ENCODE measurements at regions not wholly inside any gene's neighbourhood (a gene's known extent, or its start where the extent isn't known, plus 50 kb on each side); places are given as distances from the start of the nearest gene placed in this dataset.

DNA sequence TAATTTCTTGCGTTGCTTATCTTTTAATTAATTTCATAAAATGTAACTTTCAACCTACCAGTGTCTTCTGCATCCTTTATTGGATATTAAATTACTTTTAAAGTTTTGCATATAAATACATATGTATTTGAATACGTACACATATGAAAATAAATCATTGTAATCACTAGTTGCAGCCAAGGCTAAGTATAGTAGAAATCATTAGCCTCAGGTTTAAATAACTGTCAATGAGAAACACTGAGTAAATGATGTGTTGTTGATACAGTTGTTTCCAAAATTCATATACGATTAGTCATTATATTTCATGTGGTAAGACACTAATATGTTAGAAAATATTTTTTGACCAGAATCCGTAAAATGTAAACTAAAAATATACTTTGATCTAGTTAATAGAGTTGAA, 1267.1 kb upstream of the PCDH20 start:
- H3K4me1 Mint-ChIP-seq: no peaks in the 10 kb centered on the region
- no peak overlapping the region for H3K27ac Mint-ChIP-seq
- no peaks in the 10 kb centered on the region for H3K36me3 Mint-ChIP-seq (ENCODE audit: low read depth)
- no peaks in the 10 kb centered on the region for H3K9me3 Mint-ChIP-seq
- TF ChIP-seq, protein P1, sequence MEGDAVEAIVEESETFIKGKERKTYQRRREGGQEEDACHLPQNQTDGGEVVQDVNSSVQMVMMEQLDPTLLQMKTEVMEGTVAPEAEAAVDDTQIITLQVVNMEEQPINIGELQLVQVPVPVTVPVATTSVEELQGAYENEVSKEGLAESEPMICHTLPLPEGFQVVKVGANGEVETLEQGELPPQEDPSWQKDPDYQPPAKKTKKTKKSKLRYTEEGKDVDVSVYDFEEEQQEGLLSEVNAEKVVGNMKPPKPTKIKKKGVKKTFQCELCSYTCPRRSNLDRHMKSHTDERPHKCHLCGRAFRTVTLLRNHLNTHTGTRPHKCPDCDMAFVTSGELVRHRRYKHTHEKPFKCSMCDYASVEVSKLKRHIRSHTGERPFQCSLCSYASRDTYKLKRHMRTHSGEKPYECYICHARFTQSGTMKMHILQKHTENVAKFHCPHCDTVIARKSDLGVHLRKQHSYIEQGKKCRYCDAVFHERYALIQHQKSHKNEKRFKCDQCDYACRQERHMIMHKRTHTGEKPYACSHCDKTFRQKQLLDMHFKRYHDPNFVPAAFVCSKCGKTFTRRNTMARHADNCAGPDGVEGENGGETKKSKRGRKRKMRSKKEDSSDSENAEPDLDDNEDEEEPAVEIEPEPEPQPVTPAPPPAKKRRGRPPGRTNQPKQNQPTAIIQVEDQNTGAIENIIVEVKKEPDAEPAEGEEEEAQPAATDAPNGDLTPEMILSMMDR (IDR thresholded peaks at IDR 0.05): no peak
- no peak for DNase-seq
- no peaks in the 10 kb centered on the region for H3K27me3 Mint-ChIP-seq (ENCODE audit: low read depth, poor library complexity)
- no peak overlapping the region for H3K4me3 Mint-ChIP-seq

DNA sequence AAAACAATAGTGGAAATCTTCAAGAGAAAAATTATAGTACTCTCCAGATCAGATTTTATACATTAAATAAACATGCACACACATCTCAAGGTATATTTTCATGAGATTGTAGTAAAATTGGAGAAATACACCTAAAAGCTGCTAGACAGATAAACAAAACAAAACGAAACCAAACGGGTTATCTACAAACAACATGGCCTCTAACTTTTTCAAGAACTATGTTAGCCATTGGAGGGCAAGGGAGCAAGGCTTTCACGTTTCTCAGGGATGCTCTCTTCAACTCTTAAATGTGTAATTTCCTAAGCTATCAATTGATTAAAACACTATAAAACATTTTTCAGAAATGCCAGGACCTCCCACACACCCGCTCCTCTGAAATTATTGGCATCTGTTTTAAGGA, 1262.4 kb upstream of the PCDH20 start:
- Mint-ChIP-seq H3K27me3 (ENCODE audit: low read depth, poor library complexity) (no peaks in the 10 kb centered on the region), H3K4me1 (no peaks in the 10 kb centered on the region), H3K27ac (no peak overlapping the region), H3K9me3 (no peaks in the 10 kb centered on the region), H3K36me3 (ENCODE audit: low read depth) (no peaks in the 10 kb centered on the region), H3K4me3 (no peak overlapping the region)
- no peak for DNase-seq
- TF ChIP-seq, protein P1 (IDR thresholded peaks at IDR 0.05): no peak

DNA sequence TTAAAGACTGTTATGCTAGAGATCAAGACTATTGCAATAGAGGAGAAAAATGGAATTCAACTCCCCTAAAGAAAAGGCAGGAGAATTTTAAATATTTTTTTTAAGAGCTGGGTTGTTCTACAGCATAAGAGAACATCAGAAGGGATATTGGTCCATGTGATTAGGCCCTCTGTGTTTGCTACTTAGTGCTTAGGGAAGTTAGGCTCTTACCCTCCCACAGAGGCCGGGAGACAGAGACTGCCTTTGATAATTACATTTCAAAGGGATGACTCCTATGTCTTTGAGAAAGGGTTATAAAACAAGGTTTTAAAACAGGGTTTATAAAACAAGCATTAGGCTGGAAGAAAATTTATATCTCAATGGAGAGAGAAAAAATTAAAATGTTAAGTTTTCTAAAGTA, 1248.1 kb upstream of the PCDH20 start:
- Mint-ChIP-seq H3K27me3 (ENCODE audit: low read depth, poor library complexity) (no peaks in the 10 kb centered on the region), H3K36me3 (ENCODE audit: low read depth) (no peaks in the 10 kb centered on the region), H3K4me3 (no peak overlapping the region), H3K4me1 (peaks cover 22% of the 10 kb centered on the region), H3K27ac (no peak overlapping the region), H3K9me3 (no peaks in the 10 kb centered on the region)
- no peak for DNase-seq
- TF ChIP-seq, protein P1 (IDR thresholded peaks at IDR 0.05): no peak

DNA sequence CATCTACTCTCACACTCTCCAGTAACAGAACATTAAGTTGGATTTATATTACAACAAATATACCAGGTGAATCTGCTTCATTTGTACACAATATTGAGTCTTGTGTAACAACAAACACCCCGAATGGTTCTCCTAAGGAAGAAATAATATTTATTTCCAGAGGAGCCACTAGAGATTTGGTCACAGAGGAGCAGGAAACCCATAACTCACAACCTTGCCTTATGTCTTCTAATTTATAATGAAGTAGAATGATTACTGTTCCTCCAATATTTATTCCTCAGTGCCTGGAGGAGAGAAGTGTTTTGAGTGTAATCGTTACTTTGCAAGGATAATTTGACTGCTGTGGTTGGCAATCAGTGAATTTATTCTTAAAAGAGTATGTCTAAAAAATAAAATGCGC, 1243.7 kb upstream of the PCDH20 start:
- DNase-seq: no peak
- TF ChIP-seq, protein P1 (IDR thresholded peaks at IDR 0.05): no peak
- Mint-ChIP-seq H3K36me3 (ENCODE audit: low read depth) (no peaks in the 10 kb centered on the region), H3K9me3 (no peaks in the 10 kb centered on the region), H3K4me1 (peaks cover 22% of the 10 kb centered on the region), H3K27ac (no peak overlapping the region), H3K4me3 (no peak overlapping the region), H3K27me3 (ENCODE audit: low read depth, poor library complexity) (no peaks in the 10 kb centered on the region)

DNA sequence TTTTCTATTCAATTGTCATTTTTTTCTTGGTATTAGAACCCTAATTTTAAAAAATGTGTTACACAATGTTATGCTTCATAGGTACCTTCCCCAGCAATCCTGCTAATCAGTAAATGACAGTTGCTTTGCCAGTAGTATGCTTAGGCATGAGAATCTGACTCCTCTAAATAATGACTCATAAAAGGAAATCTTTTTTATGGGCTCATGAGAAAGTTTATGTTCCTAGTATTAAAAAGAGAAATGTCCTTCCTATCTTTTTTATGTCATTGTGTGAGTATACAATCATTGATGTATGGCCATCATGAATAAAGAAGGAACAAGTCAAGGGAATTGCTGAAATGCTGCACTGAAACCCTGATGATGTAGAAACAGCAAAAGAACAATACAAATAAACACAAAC, 1237.7 kb upstream of the PCDH20 start:
- Mint-ChIP-seq H3K27me3 (ENCODE audit: low read depth, poor library complexity) (no peaks in the 10 kb centered on the region), H3K36me3 (ENCODE audit: low read depth) (no peaks in the 10 kb centered on the region), H3K4me3 (no peak overlapping the region), H3K27ac (no peak overlapping the region), H3K4me1 (no peaks in the 10 kb centered on the region), H3K9me3 (no peaks in the 10 kb centered on the region)
- TF ChIP-seq, protein P1 (IDR thresholded peaks at IDR 0.05): no peak
- no peak for DNase-seq

DNA sequence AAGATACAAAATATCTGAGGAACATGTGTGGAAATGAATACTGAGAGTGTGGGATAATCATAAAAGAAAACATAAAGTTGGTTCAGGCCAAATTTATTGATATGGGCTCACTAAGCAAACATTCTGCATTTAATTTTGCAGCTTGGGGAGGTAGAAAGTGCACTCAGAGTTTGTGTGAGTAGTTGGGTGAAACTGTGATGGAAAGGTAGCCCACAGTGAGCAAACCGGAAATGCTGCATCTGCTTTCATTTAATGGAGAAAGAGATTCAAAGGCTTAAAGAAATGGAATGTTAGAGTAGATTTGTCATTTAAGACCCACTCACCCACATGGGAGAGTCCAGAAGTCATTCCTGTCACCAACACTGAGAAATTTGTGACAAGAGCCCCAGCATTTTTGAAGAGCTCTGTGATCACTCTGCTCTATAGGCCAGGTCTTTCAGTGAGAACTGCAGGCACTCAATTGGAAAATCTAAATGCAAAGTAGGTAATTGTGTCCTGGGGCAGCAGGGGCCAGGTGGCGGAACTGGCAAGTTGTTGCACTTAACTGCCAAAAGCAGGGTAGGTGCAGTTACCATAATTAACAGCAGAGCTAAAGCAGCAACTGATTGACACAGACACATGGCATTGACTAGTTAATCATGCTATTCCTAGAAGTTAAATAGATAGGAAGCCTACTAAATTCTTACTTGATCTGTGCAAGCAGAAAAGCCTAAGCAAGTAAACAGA, 1228.3 kb upstream of the PCDH20 start:
- H3K27me3 Mint-ChIP-seq (ENCODE audit: low read depth, poor library complexity): no peaks in the 10 kb centered on the region
- H3K4me1 Mint-ChIP-seq: no peaks in the 10 kb centered on the region
- TF ChIP-seq, protein P1 (IDR thresholded peaks at IDR 0.05): no peak
- H3K27ac Mint-ChIP-seq: no peak overlapping the region
- no peaks in the 10 kb centered on the region for H3K9me3 Mint-ChIP-seq
- no peak overlapping the region for H3K4me3 Mint-ChIP-seq
- no peaks in the 10 kb centered on the region for H3K36me3 Mint-ChIP-seq (ENCODE audit: low read depth)
- DNase-seq: no peak
